GM23338 (cell line): ENCODE measurements at regions not wholly inside any gene's neighbourhood (a gene's known extent, or its start where the extent isn't known, plus 50 kb on each side); places are given as distances from the start of the nearest gene placed in this dataset.

Source experiments
- ATAC-seq: fragments of 200-7000 bp; cut with Tn5 transposase; 3 replicates; pipeline ENCODE4 v1.9.1; 2020
- DNase-seq: peaks from one replicate; pipeline ENCODE4 v3.0.0-alpha.2; 2015; ENCODE audit warnings: low spot score
- H2AFZ ChIP-seq: fragments of 200-600 bp; sonication (generic); 2 replicates; pipeline ENCODE4 v1.8.0; 2016; ENCODE audit warnings: antibody characterized with exemption, mild to moderate bottlenecking, moderate library complexity
- H3F3A ChIP-seq: fragments of 200-600 bp; sonication (generic); replicated peaks from 2 replicates; pipeline ENCODE4 v1.8.0; 2017; ENCODE audit warnings: antibody characterized with exemption, mixed run types, low read depth
- H3K27ac ChIP-seq: fragments of 200-600 bp; sonication (generic); 2 replicates; pipeline ENCODE4 v1.6.1; 2016; ENCODE audit warnings: low read depth
- H3K27me3 ChIP-seq: fragments of 200-600 bp; sonication (generic); 2 replicates; pipeline ENCODE4 v1.8.0; 2016; ENCODE audit warnings: mild to moderate bottlenecking, mixed run types, moderate library complexity; ENCODE audit not compliant: insufficient read depth
- H3K36me3 ChIP-seq: fragments of 200-600 bp; sonication (generic); 2 replicates; pipeline ENCODE4 v1.8.0; 2016; ENCODE audit warnings: mild to moderate bottlenecking; ENCODE audit not compliant: insufficient read depth
- H3K4me1 ChIP-seq: fragments of 200-600 bp; sonication (generic); 2 replicates; pipeline ENCODE4 v1.8.0; 2016; ENCODE audit warnings: mild to moderate bottlenecking, moderate library complexity; ENCODE audit not compliant: insufficient read depth
- H3K4me2 ChIP-seq: fragments of 200-600 bp; sonication (generic); 2 replicates; pipeline ENCODE4 v1.7.1; 2017; ENCODE audit warnings: mixed run types
- H3K4me3 ChIP-seq: fragments of 200-600 bp; sonication (generic); 2 replicates; pipeline ENCODE4 v1.6.1; 2016; ENCODE audit warnings: mixed run types
- H3K79me2 ChIP-seq: fragments of 200-600 bp; sonication (generic); replicated peaks from 2 replicates; pipeline ENCODE4 v1.8.0; 2017; ENCODE audit warnings: mild to moderate bottlenecking; ENCODE audit not compliant: insufficient read depth
- H3K9me2 ChIP-seq: fragments of 200-600 bp; sonication (generic); 2 replicates; pipeline ENCODE4 v1.8.0; 2017; ENCODE audit not compliant: insufficient read depth
- H4K20me1 ChIP-seq: fragments of 200-600 bp; sonication (generic); replicated peaks from 2 replicates; pipeline ENCODE4 v1.8.0; 2017; ENCODE audit warnings: mild to moderate bottlenecking; ENCODE audit not compliant: insufficient read depth
- H3K27ac Mint-ChIP-seq: 2 replicates; pipeline ENCODE4 v1.8.0; 2020; ENCODE audit warnings: inconsistent platforms, mild to moderate bottlenecking, moderate library complexity, mixed read lengths
- H3K27me3 Mint-ChIP-seq: 3 replicates; pipeline ENCODE4 v1.8.0; 2022; ENCODE audit warnings: low read depth, mild to moderate bottlenecking, moderate library complexity, mixed read lengths, inconsistent platforms; ENCODE audit not compliant: insufficient read depth, poor library complexity
- H3K36me3 Mint-ChIP-seq: 3 replicates; pipeline ENCODE4 v1.8.0; 2021; ENCODE audit warnings: low read depth, mild to moderate bottlenecking, inconsistent platforms, moderate library complexity, mixed read lengths
- H3K4me1 Mint-ChIP-seq: 3 replicates; pipeline ENCODE4 v1.8.0; 2020; ENCODE audit warnings: mild to moderate bottlenecking, inconsistent platforms, mixed read lengths
- H3K4me3 Mint-ChIP-seq: 3 replicates; pipeline ENCODE4 v1.8.0; 2021; ENCODE audit warnings: moderate library complexity, mild to moderate bottlenecking, inconsistent platforms, mixed read lengths
- H3K9me3 Mint-ChIP-seq: 3 replicates; pipeline ENCODE4 v1.8.0; 2020; ENCODE audit warnings: moderate library complexity, mild to moderate bottlenecking, inconsistent platforms, mixed read lengths
- CREB1 ChIP-seq: fragments of 250-450 bp; sonication (Bioruptor Pico); IDR thresholded peaks from 2 replicates; pipeline ENCODE4 v1.5.0; 2020; ENCODE audit warnings: low read depth, mild to moderate bottlenecking, moderate library complexity
- EZH2 ChIP-seq: fragments of 200-600 bp; sonication (generic); IDR thresholded peaks from one replicate; pipeline ENCODE4 v1.8.0; 2017; ENCODE audit warnings: antibody characterized with exemption, mild to moderate bottlenecking, low read depth; ENCODE audit not compliant: unreplicated experiment
- EZH2phosphoT487 ChIP-seq: fragments of 200-600 bp; sonication (generic); IDR thresholded peaks from one replicate; pipeline ENCODE4 v1.8.1; 2018; ENCODE audit warnings: antibody characterized with exemption; ENCODE audit not compliant: unreplicated experiment
- NANOG ChIP-seq: IDR thresholded peaks from 2 replicates; pipeline ENCODE4 v1.6.1; 2016; ENCODE audit warnings: antibody characterized with exemption, borderline replicate concordance
- POLR2AphosphoS5 ChIP-seq: IDR thresholded peaks from 2 replicates; pipeline ENCODE4 v1.6.1; 2016; ENCODE audit warnings: antibody characterized with exemption, low read depth
- STAT1 ChIP-seq: IDR thresholded peaks from one replicate; pipeline ENCODE4 v1.6.1; 2016; ENCODE audit warnings: antibody characterized with exemption; ENCODE audit not compliant: unreplicated experiment
- ZNF114 ChIP-seq: fragments of 250-450 bp; sonication (Bioruptor Pico); IDR thresholded peaks from 2 replicates; pipeline ENCODE4 v1.5.0; 2020; ENCODE audit warnings: mild to moderate bottlenecking, moderate library complexity
- ZNF331 ChIP-seq: fragments of 250-450 bp; sonication (Bioruptor Pico); IDR thresholded peaks from 2 replicates; pipeline ENCODE4 v1.5.0; 2020; ENCODE audit warnings: low read depth, mild to moderate bottlenecking, moderate library complexity
- TF ChIP-seq, protein P1 (sequence below), 2 experiments: fragments of 200-600 bp in 1 of 2; sonication (generic) in 1 of 2; conservative IDR thresholded peaks; 2 replicates each; pipeline versions ENCODE4 v1.5.1 to v1.6.1; 2016 to 2017; ENCODE audit warnings: antibody characterized with exemption in 2 of 2, low read depth in 2 of 2, mild to moderate bottlenecking in 2 of 2, moderate library complexity in 1 of 2
- TF ChIP-seq, protein P2 (sequence below): fragments of 250-450 bp; sonication (Bioruptor Pico); IDR thresholded peaks from 2 replicates; pipeline ENCODE4 v1.5.0; 2020; ENCODE audit warnings: mild to moderate bottlenecking, moderate library complexity
- TF ChIP-seq, protein P3 (sequence below): IDR thresholded peaks from 2 replicates; pipeline ENCODE4 v1.6.1; 2016; ENCODE audit warnings: antibody characterized with exemption

DNA sequence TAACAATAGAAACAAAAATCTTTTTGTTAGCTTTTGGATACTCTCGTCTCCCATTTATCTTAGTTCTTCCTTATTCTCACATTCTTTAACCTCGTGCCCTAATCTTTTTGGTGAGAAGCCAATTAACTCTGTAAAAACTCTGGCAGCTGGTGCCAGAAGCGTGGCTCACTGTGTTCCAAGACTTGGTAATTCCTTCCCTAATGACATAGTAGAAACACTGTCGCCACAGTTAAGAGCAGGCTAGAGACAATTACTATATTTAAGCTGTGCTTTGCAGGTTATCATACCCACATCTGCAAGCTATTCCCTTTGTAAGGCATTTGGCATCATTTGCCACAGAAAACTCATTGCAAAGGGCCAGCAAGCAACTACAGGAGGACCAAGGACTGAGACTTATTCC lies 160.9 kb upstream of the PIK3R1 start:
- no peaks in the 10 kb centered on the region for H3K79me2 ChIP-seq
- 0 out of 2 replicates have a peak, but pooled peaks cover 18% of the 10 kb centered on the region for H3K9me2 ChIP-seq
- Mint-ChIP-seq H3K27ac (no peak overlapping the region), H3K36me3 (peaks cover 6% of the 10 kb centered on the region; the same call in 1 of the 3 replicates), H3K4me1 (no peaks in the 10 kb centered on the region), H3K9me3 (peaks cover 21% of the 10 kb centered on the region), H3K27me3 (no peaks in the 10 kb centered on the region), H3K4me3 (no peak overlapping the region)
- peak overlapping the region; percentile 86; the same call in 1 of the 2 replicates for H2AFZ ChIP-seq
- no peak overlapping the region for H3K4me2 ChIP-seq
- H3F3A ChIP-seq = no peaks in the 10 kb centered on the region
- TF ChIP-seq, protein P1, sequence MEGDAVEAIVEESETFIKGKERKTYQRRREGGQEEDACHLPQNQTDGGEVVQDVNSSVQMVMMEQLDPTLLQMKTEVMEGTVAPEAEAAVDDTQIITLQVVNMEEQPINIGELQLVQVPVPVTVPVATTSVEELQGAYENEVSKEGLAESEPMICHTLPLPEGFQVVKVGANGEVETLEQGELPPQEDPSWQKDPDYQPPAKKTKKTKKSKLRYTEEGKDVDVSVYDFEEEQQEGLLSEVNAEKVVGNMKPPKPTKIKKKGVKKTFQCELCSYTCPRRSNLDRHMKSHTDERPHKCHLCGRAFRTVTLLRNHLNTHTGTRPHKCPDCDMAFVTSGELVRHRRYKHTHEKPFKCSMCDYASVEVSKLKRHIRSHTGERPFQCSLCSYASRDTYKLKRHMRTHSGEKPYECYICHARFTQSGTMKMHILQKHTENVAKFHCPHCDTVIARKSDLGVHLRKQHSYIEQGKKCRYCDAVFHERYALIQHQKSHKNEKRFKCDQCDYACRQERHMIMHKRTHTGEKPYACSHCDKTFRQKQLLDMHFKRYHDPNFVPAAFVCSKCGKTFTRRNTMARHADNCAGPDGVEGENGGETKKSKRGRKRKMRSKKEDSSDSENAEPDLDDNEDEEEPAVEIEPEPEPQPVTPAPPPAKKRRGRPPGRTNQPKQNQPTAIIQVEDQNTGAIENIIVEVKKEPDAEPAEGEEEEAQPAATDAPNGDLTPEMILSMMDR (conservative IDR thresholded peaks at IDR 0.05; ENCODE audit: low read depth in 2 of 2) = no peak
- no peaks in the 10 kb centered on the region for H4K20me1 ChIP-seq
- no peaks in the 10 kb centered on the region; the same call in 1 of the 2 replicates for H3K4me1 ChIP-seq
- H3K27ac ChIP-seq = no peak overlapping the region
- H3K36me3 ChIP-seq = no peaks in the 10 kb centered on the region
- DNase-seq = no peak
- H3K27me3 ChIP-seq = no peaks in the 10 kb centered on the region
- no peak overlapping the region for H3K4me3 ChIP-seq
- ATAC-seq = no peak

DNA sequence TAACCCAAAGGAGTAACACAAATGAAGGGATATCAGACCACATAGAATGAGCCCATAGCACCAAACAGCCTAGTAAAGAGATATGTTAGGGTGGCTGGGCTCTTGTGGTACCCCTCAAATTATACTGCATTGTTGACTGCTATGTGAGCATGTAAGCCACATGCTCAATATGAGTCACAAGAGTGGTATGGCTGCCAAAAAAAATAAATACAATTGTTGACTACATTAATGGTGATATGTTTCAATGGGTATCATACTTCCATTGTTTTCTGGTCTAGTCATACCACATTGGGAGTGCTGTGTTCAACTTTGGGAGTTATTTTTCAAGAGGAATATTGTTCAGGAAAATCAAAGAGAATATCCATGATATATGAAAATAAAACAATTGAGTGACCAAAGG lies 162.4 kb upstream of the PIK3R1 start:
- H3K36me3 ChIP-seq = no peaks in the 10 kb centered on the region
- H3F3A ChIP-seq = no peaks in the 10 kb centered on the region
- no peaks in the 10 kb centered on the region for H3K27me3 ChIP-seq
- H3K9me2 ChIP-seq = 0 out of 2 replicates have a peak, but pooled peaks cover 18% of the 10 kb centered on the region
- Mint-ChIP-seq H3K36me3 (peaks cover 16% of the 10 kb centered on the region), H3K27me3 (no peaks in the 10 kb centered on the region), H3K4me3 (no peak overlapping the region), H3K27ac (no peak overlapping the region), H3K4me1 (no peaks in the 10 kb centered on the region), H3K9me3 (peaks cover 35% of the 10 kb centered on the region)
- H2AFZ ChIP-seq = no peak overlapping the region
- ATAC-seq (no peak), DNase-seq (no peak)
- H3K27ac ChIP-seq = no peak overlapping the region
- H3K79me2 ChIP-seq = no peaks in the 10 kb centered on the region
- H4K20me1 ChIP-seq = no peaks in the 10 kb centered on the region
- H3K4me2 ChIP-seq = no peak overlapping the region
- H3K4me1 ChIP-seq = no peaks in the 10 kb centered on the region; the same call in 1 of the 2 replicates
- H3K4me3 ChIP-seq = no peak overlapping the region
- TF ChIP-seq ZNF114 (CRISPR knock-in tag) (no peak), POLR2AphosphoS5 (no peak), STAT1 (no peak), CREB1 (no peak), ZNF331 (CRISPR knock-in tag) (no peak), NANOG (no peak), EZH2 (no peak), EZH2phosphoT487 (no peak)
- TF ChIP-seq, protein P2, sequence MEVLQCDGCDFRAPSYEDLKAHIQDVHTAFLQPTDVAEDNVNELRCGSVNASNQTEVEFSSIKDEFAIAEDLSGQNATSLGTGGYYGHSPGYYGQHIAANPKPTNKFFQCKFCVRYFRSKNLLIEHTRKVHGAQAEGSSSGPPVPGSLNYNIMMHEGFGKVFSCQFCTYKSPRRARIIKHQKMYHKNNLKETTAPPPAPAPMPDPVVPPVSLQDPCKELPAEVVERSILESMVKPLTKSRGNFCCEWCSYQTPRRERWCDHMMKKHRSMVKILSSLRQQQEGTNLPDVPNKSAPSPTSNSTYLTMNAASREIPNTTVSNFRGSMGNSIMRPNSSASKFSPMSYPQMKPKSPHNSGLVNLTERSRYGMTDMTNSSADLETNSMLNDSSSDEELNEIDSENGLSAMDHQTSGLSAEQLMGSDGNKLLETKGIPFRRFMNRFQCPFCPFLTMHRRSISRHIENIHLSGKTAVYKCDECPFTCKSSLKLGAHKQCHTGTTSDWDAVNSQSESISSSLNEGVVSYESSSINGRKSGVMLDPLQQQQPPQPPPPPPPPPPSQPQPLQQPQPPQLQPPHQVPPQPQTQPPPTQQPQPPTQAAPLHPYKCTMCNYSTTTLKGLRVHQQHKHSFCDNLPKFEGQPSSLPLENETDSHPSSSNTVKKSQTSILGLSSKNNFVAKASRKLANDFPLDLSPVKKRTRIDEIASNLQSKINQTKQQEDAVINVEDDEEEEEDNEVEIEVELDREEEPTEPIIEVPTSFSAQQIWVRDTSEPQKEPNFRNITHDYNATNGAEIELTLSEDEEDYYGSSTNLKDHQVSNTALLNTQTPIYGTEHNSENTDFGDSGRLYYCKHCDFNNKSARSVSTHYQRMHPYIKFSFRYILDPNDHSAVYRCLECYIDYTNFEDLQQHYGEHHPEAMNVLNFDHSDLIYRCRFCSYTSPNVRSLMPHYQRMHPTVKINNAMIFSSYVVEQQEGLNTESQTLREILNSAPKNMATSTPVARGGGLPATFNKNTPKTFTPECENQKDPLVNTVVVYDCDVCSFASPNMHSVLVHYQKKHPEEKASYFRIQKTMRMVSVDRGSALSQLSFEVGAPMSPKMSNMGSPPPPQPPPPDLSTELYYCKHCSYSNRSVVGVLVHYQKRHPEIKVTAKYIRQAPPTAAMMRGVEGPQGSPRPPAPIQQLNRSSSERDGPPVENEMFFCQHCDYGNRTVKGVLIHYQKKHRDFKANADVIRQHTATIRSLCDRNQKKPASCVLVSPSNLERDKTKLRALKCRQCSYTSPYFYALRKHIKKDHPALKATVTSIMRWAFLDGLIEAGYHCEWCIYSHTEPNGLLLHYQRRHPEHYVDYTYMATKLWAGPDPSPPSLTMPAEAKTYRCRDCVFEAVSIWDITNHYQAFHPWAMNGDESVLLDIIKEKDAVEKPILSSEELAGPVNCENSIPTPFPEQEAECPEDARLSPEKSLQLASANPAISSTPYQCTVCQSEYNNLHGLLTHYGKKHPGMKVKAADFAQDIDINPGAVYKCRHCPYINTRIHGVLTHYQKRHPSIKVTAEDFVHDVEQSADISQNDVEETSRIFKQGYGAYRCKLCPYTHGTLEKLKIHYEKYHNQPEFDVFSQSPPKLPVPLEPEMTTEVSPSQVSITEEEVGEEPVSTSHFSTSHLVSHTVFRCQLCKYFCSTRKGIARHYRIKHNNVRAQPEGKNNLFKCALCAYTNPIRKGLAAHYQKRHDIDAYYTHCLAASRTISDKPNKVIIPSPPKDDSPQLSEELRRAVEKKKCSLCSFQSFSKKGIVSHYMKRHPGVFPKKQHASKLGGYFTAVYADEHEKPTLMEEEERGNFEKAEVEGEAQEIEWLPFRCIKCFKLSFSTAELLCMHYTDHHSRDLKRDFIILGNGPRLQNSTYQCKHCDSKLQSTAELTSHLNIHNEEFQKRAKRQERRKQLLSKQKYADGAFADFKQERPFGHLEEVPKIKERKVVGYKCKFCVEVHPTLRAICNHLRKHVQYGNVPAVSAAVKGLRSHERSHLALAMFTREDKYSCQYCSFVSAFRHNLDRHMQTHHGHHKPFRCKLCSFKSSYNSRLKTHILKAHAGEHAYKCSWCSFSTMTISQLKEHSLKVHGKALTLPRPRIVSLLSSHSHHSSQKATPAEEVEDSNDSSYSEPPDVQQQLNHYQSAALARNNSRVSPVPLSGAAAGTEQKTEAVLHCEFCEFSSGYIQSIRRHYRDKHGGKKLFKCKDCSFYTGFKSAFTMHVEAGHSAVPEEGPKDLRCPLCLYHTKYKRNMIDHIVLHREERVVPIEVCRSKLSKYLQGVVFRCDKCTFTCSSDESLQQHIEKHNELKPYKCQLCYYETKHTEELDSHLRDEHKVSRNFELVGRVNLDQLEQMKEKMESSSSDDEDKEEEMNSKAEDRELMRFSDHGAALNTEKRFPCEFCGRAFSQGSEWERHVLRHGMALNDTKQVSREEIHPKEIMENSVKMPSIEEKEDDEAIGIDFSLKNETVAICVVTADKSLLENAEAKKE = no peak
- TF ChIP-seq, protein P1 (conservative IDR thresholded peaks at IDR 0.05; ENCODE audit: low read depth in 2 of 2) = no peak
- TF ChIP-seq, protein P3, sequence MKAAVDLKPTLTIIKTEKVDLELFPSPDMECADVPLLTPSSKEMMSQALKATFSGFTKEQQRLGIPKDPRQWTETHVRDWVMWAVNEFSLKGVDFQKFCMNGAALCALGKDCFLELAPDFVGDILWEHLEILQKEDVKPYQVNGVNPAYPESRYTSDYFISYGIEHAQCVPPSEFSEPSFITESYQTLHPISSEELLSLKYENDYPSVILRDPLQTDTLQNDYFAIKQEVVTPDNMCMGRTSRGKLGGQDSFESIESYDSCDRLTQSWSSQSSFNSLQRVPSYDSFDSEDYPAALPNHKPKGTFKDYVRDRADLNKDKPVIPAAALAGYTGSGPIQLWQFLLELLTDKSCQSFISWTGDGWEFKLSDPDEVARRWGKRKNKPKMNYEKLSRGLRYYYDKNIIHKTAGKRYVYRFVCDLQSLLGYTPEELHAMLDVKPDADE = no peak
